Right ventricle myocardium superior (tissue), 1 donor: ENCODE measurements at regions not wholly inside any gene's neighbourhood (a gene's known extent, or its start where the extent isn't known, plus 50 kb on each side); places are given as distances from the start of the nearest gene placed in this dataset.

Experiments
- ATAC-seq: fragments of 200-7000 bp; cut with Tn5 transposase; one replicate; pipeline ENCODE4 v1.9.1; 2020; ENCODE audit warnings: mild to moderate bottlenecking; ENCODE audit not compliant: poor library complexity
- DNase-seq: peaks from one replicate; pipeline ENCODE4 v3.0.0-alpha.2; 2020
- intact Hi-C: fragments of 100-400 bp; cut with DNase I; formaldehyde crosslinking; loops from one replicate; pipeline ENCODE4 v1.11.2; 2022
- donor health status: DM: no; HTN: yes; CAD: no; lungs with severe emphysema.

DNA sequence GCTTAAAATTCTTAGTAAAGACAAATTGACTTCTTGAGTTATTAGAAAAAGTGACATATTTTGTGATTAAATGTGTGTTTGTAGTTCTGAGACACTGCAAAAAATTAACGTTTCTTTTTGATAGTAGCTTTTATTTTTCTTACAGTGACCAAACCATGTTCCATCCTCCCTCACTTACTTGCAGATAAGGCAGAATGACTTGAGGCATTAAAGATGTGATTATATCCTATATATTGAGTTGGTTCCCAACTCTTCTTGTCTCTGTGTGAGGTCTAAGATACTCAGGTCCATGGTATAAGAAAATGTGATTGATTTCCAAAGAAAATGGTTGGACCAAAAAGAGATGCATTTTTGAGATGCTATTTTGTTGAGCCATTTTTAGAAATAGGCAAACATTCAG, 238.3 kb upstream of the NR2F2 start:
- intact Hi-C loops, result loop anchor here (5.0 kb wide), 1 partner anchor 495 kb away; no protein-coding TSS in a partner anchor
- ATAC-seq (no peak), DNase-seq (no peak)

DNA sequence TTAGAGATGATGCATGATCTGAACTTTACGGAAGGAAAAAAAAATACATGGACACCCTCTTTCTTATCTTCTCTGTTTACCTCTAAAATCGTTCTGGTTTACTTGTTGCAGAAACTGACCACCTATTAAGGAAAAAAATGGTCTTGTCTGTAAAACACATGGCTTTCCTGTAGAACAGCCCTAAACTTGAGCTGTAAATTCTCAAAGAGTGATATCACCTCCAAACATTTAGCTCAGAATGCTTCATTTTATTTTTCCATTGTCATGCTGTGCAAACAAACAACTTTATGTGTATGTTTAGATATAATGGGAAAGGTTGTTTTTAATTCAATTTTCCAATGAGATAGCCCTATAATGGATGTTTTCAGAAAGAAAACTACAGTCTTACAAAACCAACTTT, 237.4 kb upstream of the NR2F2 start:
- DNase-seq (no peak), ATAC-seq (no peak)
- intact Hi-C loops, result loop anchor here (5.0 kb wide), 1 partner anchor 496 kb away; no protein-coding TSS in a partner anchor

DNA sequence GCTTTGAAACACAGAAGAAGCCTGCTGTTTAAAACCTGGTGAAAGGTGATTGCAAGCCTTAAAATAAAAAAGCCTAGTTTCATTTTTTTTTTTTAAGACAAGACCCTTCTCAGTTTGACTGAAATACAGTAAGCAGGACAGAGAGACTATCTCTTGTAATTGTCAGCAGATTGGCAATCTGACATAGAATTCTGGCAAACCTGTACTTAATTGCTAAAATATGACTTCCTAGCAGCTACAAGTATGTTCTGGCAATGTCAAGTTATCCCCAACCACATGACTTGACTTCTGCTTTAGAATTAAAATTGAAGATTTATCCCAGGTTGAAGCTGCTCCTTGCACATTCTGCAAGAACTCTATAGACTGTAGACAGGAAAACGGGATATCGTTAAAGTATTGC, 232.8 kb upstream of the NR2F2 start:
- DNase-seq (no peak), ATAC-seq (no peak)
- intact Hi-C loops, result no loop called here

DNA sequence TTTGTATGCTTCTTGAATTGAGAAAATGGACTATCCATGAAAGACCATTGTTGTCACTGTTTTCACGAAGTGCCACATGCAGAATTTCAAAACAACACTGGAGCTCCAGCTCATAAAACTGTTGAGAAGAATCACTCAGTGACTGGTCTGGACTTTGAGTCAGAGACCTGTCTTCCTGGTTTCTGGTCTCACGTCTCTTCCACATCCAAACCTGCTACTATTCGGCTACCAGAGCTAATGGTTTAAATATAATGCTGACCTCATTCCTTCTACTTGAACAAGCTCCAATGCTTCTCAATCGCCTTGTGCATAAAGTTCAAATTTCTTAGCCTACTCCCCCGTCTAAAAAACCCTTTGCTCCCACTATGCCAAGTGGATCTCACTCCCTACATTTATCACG, 227.9 kb upstream of the NR2F2 start:
- DNase-seq, result no peak
- no peak for ATAC-seq
- intact Hi-C loops, result no loop called here

DNA sequence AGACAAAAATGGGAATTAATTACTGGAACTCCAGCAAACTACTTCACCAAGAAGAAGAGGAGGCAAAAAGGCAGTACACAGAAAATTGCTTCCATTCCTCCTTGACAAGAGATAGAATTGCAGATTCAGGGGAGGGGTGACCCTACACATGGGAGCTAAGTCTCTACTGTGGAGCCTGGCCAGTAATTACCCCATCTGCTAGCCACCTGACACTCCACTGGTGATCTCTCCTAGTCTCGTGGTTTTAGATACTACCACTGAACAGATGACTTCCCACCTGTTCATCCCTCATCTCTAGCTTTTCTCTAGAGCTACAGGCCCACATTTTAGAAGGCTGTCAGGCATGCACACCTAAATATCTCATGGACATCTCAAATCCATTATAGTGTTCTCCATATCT, 224.3 kb upstream of the NR2F2 start:
- ATAC-seq (no peak), DNase-seq (no peak)
- intact Hi-C loops, result no loop called here

DNA sequence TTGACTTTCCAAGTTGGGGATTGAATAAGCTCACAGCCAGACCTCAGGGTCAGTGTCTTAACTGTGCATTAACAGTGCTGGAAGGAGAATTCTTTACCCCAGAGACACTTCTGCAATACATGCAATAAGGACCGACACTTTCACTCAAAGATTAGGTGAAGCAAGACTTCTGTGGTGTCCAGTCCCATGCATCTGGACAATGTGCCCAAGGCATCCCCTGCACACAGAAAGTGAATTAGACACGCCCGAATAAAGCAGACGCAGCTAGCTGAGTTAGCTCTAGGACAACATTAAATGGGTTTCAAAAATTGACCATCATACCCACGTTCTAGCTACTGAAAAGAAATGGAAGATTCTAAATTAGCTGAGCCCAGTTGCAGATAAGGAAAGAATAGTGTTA, 223.9 kb upstream of the NR2F2 start:
- intact Hi-C loops, result no loop called here
- no peak for DNase-seq
- ATAC-seq, result no peak

DNA sequence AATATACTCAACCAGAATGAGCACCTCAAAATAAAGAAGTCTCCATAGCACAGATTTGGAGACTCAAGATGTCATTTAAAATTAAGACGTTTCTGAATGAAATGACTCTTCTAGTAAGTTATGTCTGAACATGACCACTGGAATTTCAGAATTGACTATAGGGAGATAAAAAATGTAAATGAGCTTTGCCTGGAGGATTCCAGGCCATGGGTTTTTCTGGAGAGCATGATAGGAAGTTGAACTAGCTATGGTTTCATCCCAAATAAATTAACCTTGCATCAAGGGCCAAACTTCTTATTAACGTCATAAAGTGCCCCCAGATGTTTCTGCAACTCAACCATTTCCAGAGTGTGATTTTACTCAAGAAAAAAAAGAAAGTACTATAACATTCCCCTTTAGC, 222.6 kb upstream of the NR2F2 start:
- ATAC-seq (no peak), DNase-seq (no peak)
- intact Hi-C loops, result no loop called here

DNA sequence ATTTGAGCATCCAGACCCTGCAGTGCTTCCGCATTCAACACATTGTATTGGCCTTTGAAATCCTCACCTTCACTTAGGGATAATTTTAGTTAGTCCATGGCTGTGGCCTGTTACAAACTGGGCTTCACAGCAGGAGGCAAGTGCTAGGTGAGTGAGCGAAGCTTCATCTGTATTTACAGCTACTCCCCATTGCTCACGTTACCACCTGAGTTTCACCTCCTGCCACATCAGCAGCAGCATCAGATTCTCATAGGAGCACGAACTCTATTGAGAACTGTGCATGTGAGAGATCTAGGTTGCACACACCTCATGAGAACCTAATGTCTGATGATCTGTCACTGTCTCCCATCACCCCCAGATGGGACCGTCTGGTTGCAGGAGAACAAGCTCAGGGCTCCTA, 222.1 kb upstream of the NR2F2 start:
- intact Hi-C loops, result no loop called here
- ATAC-seq (no peak), DNase-seq (no peak)

DNA sequence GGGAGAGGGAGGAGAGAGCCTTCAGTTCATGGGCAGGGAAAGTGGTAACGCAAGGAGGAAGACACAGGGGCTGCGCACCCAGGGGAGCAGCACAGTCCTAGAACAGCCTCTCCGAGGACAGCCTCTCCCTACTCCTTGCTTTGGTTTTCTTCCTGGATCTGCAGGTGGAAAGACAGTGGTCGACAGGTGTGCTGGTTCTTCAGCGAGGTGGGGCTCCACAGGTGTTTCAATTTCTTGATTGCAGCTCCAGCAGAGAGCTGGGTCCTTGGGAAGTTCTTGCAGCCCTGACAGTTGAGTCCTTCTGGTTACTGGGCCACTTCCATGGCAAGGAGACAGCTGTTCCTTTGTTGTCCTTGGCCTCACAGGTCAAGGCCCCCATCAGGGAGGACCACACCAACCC, 220.7 kb upstream of the NR2F2 start:
- intact Hi-C loops, result no loop called here

DNA sequence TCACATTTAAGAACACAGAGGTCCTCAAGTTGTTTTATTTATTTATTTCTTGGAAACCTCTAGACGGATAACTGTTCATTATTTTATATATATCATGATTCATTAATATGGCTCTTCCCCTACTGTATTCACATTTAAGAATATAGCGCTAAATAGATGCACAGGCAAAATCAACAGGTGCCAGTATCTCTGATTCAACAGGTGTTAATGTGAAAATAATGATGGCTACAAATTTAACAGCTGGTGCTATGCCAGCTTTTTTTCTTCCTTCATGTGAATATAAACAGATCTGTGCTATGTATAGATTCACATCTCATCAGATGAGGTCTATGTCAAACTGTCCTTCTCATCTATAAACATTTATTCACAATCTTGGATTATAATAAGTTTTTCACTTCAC, 218.5 kb upstream of the NR2F2 start:
- intact Hi-C loops, result no loop called here
- no peak for ATAC-seq
- no peak for DNase-seq

More for the DNA sequence above, 220.7 kb upstream of the NR2F2 start:
- no peak for DNase-seq
- ATAC-seq, result no peak

DNA sequence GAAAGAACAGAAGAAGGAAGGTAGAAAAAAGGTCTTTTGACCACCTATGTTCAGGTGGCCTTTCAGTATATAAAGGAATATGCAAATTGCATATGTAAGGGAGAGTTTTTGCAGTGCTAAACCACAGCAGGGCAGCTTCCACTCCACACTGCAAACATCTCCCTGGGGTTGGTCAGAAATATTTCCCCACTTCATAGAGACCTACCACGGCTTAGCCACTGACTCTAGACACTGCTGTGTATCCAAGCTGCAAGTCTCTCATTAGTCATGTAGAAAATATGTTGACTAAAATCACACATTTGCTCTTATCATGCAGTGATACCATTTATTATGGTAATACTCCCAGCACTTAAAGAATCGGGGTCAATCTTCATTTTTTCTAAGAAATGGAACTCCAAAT, 214.9 kb upstream of the NR2F2 start:
- no peak for DNase-seq
- intact Hi-C loops, result no loop called here
- no peak for ATAC-seq

DNA sequence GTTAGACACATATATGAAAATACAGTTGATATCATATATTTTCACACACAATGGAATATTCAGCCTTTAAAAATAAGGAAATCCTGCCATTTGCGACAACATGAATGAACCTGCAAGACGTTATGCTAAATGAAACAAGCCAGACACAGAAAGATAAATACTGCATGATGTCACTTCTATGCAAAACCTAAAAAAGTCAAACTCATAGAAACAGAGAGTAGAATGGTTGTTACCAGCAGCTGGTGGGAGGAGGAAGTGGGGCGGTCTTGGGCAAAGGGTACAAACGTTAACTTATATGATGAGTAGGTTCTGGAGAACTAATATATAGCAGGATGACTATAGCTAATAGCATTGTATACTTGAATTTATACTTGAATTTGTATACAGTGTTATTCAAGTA, 213.2 kb upstream of the NR2F2 start:
- DNase-seq, result no peak
- intact Hi-C loops, result no loop called here
- ATAC-seq, result no peak

DNA sequence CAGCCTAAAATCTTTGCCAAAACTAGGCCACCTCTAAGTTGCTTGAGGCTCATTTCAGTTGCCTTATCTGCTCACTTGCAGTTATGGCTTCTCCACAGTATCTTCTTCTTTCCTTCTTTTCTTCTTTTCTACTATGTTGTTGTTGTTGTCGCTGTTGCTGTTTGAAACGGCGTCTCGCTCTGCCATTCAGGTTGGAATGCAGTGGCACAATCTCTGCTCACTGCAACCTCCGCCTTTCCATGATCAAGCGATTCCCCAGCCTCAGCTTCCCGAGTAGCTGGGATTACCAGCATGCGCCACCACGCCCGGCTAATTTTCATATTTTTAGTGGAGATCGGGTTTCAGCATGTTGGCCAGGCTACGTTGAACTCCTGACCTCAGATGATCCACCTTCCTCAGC, 210.8 kb upstream of the NR2F2 start:
- ATAC-seq, result no peak
- no peak for DNase-seq
- intact Hi-C loops, result no loop called here

DNA sequence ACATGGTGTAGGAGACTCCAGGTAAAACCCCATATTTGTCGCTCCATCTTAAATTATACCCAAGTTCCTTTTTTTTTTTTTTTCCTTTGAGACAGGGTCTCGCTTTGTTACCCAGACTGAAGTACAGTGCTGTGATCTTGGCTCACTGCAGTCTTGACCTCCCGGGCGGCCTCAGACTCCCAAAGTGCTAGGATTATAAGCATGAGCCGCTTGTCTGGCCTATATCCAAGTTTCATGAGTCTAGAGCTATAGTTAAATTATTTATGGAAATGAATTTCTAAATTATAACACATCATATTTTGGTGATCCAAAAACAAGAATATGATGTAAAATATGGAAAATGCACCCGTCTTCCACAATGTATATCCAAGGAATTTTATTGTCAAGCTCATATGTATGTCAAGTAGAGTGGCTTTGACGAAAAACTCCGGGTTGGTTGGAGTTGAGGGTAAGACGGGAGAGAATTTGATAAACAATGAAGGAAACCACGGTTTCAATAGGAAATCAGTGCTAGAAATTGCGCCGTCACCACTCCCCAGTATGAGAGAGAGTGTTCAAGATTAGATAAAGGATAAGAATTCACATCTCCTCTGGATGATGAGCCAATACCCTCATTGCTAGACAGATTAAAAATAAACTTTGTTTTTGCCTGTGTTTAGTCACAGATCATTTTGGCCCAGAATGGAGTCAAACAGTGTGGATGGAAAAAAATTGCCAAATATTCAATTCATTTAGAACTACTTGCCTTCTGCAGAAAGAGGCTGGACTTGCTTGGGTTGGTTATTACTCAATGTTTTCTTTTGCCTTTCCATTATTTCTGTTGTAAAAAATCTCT, 209.2 kb upstream of the NR2F2 start:
- intact Hi-C loops, result no loop called here
- no peak for DNase-seq
- no peak for ATAC-seq

DNA sequence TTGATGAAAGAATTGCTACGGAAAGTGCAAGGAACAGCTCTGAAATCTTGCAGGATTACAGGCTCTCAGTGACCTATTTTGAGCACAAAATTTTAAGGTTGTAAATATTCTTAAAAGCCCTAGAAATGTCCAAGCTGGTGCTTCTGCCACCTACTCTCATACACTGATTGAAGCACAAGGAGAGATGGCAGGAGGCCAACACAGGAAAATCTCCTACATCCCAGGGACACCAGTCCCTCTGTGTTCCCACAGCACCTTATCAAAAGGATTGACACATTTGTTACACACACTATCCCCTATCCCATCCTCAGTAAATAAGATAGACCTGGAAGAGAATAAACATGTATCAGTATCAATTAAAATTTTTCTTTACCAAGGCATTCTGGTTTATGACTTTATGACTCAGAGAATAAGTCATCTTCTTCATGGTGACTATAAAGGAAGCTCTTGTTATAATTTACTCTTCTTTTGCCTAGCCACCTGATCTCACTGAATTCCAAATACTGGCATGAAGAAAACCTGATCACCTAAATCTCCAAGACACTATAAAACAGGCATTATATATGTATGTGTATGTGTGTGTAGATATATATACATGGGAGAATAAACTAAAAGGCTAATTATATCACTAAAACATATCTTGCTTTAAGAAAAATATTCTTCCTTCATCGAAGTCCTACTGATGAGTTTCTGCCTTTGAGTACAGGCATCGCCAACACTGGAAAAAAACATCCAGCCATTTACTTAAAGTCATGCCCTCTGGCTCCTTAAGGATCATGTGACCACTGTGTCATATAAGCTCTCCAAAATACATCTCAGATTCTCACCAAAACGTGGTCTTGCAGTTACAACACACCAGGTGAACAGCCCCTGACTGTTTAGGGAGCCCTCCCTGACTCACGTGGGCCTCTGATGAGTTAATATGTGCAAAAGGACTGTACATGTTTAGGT, 208.1 kb upstream of the NR2F2 start:
- ATAC-seq, result no peak
- DNase-seq, result no peak
- intact Hi-C loops, result no loop called here

DNA sequence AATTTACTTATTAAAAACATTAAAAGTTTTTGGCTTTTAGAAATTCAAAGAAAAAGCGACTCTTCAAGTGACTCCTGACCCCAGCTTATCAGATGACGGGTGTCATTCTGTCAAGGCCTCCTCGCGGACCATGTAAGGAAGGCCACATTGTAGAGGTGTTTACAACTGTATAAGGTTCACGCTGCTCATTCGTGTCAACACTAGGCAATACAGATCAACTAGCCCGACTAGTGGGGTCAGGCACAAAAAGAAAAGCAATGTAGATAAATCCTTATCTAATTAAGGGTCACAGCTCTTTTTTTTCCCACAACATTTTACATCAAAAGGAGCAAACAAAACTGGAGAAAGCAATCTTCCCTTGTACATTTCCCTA, 207.5 kb upstream of the NR2F2 start:
- intact Hi-C loops, result no loop called here
- DNase-seq, result no peak
- ATAC-seq, result no peak

DNA sequence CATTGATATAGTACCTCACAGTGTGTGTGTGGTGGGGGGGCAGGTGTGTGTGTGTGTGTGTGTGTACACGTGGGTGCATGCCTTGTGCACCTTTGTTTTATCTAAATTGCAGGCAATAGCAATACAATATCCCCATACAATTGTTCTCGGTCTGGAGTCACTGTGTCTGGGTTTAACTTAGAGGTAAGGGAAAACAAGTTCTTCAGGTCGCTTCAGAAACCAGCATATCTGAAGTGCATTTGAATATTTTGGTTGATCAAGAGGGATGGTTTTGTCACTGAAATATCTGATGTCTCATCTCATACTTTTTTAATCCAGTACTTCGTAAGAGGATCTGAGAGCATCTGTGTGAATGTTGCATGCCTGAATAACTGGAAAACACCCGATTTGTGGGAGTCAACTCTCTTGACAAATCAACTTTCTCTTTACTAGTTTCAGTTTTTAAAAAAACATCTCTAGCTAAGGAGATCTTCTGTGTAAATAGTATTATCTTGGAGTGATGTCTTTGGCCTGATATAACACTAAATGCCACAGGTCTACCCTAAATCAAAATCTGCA, 206.8 kb upstream of the NR2F2 start:
- no peak for DNase-seq
- intact Hi-C loops, result no loop called here

DNA sequence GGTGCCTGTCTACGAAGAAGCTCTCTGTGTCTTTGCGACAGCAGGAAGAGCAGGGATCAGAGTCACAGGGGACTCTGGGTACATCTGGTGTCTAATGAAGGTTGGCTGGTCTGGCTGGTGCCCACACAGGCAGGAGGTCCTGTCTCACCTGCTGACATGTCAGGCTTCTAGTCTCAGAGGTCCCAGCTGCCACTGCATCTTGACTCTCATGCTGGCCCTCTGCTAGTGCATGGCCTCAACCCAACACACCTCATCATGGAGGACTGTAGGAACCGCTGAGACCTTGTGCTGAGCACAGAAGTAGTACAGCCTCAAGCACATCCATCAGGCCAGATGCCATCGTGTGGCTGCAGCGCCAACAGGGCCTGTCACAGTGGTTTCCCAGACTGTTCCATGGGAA, 206.1 kb upstream of the NR2F2 start:
- DNase-seq (no peak), ATAC-seq (no peak)
- intact Hi-C loops, result no loop called here

More for the DNA sequence above, 206.8 kb upstream of the NR2F2 start:
- ATAC-seq, result no peak

DNA sequence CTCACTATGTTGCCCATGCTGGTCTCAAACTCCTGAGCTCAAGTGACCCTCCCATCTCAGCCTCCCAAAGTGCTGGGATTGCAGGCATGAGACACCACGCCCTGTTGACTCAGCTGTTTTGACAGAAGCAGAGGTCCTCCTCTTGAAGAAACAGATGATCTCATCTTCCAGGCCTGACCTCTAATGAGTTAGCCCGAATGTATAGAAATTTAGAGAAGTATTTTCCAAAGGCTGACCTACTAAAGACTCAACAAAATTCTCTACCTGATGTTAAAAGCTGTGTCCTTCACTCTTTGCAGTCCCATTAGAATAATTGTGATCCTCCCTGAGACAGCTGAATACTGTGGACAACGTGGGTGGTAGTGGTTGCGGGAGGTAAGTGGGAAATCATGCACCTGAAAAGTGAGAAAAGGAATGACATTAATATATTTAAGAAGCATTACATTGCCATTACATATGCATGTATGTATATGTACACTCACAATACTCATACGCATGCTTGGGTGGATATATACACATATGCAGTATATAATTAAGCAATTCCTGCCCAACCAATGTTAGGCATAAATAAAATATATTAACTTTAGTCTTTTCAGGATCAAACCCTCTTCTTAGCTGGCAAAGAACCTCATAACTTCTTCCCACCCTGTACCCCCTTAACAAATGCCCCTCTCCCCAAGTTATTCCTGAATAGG, 204.6 kb upstream of the NR2F2 start:
- intact Hi-C loops, result no loop called here
- ATAC-seq (no peak), DNase-seq (no peak)
